Activated CD4-positive, alpha-beta memory T cell treated with anti-CD3 and anti-CD28 coated beads for 36 hours (primary cell): ENCODE measurements at regions not wholly inside any gene's neighbourhood (a gene's known extent, or its start where the extent isn't known, plus 50 kb on each side); places are given as distances from the start of the nearest gene placed in this dataset.

Source experiments
- CTCF ChIA-PET: fragments of 350-600 bp; sonication (Branson Sonifier 250); formaldehyde crosslinking; loops from one replicate; lab custom pipeline; 2021; ENCODE audit warnings: antibody characterized with exemption, inconsistent platforms; lab: Charles Lee
- POLR2A ChIA-PET: fragments of 350-600 bp; sonication (Branson Sonifier 250); formaldehyde crosslinking; loops from one replicate; lab custom pipeline; 2021; ENCODE audit warnings: antibody characterized with exemption; lab: Charles Lee
- DNase-seq: peaks from one replicate; pipeline ENCODE4 v3.0.0-alpha.2; 2020
- H3K27ac Mint-ChIP-seq: one replicate; pipeline ENCODE4 v1.8.0; 2021; ENCODE audit warnings: mixed read lengths
- H3K27me3 Mint-ChIP-seq: one replicate; pipeline ENCODE4 v1.8.0; 2021; ENCODE audit warnings: mixed read lengths
- H3K36me3 Mint-ChIP-seq: one replicate; pipeline ENCODE4 v1.8.0; 2021; ENCODE audit warnings: mixed read lengths
- H3K4me1 Mint-ChIP-seq: one replicate; pipeline ENCODE4 v1.8.0; 2021; ENCODE audit warnings: low read depth, mixed read lengths
- H3K4me3 Mint-ChIP-seq: one replicate; pipeline ENCODE4 v1.8.0; 2021; ENCODE audit warnings: mild to moderate bottlenecking, mixed read lengths
- H3K9me3 Mint-ChIP-seq: one replicate; pipeline ENCODE4 v1.8.0; 2021; ENCODE audit warnings: mixed read lengths
- intact Hi-C: fragments of 100-400 bp; cut with micrococcal nuclease; formaldehyde crosslinking; loops from one replicate; pipeline ENCODE4 v1.15.1; 2023

- ChIA-PET CTCF (no interaction called here), POLR2A (no interaction called here)
- no peaks in the 10 kb centered on the region for H3K27me3 Mint-ChIP-seq
- H3K36me3 Mint-ChIP-seq, result no peaks in the 10 kb centered on the region
- peaks cover 8% of the 10 kb centered on the region for H3K9me3 Mint-ChIP-seq
- H3K27ac Mint-ChIP-seq, result no peak overlapping the region
- DNase-seq, result no peak
- intact Hi-C loops, result no loop called here
- no peaks in the 10 kb centered on the region for H3K4me1 Mint-ChIP-seq
- no peak overlapping the region for H3K4me3 Mint-ChIP-seq
Observed at GRCh38 chr4:33226133-33226532, 2506.0 kb downstream of the PCDH7 start.

GRCh38 chr4:33226783-33227182 lies 2506.6 kb downstream of the PCDH7 start:
- intact Hi-C loops, result no loop called here
- ChIA-PET CTCF (no interaction called here), POLR2A (no interaction called here)
- H3K36me3 Mint-ChIP-seq, result no peaks in the 10 kb centered on the region
- H3K27me3 Mint-ChIP-seq, result no peaks in the 10 kb centered on the region
- peaks cover 5% of the 10 kb centered on the region for H3K9me3 Mint-ChIP-seq
- no peak overlapping the region for H3K27ac Mint-ChIP-seq
- no peak for DNase-seq
- H3K4me3 Mint-ChIP-seq, result no peak overlapping the region
- no peaks in the 10 kb centered on the region for H3K4me1 Mint-ChIP-seq

GRCh38 chr4:33255094-33255493 lies 2534.9 kb downstream of the PCDH7 start:
- POLR2A ChIA-PET, result no interaction called here
- CTCF ChIA-PET, result no interaction called here
- Mint-ChIP-seq H3K9me3 (peaks cover 13% of the 10 kb centered on the region), H3K27me3 (no peaks in the 10 kb centered on the region), H3K4me1 (no peaks in the 10 kb centered on the region), H3K36me3 (no peaks in the 10 kb centered on the region), H3K4me3 (no peak overlapping the region), H3K27ac (no peak overlapping the region)
- no peak for DNase-seq
- intact Hi-C loops, result no loop called here

GRCh38 chr4:33255507-33255906 lies 2535.3 kb downstream of the PCDH7 start:
- H3K27me3 Mint-ChIP-seq, result no peaks in the 10 kb centered on the region
- no peak overlapping the region for H3K27ac Mint-ChIP-seq
- no peaks in the 10 kb centered on the region for H3K36me3 Mint-ChIP-seq
- ChIA-PET CTCF (no interaction called here), POLR2A (no interaction called here)
- H3K4me1 Mint-ChIP-seq, result no peaks in the 10 kb centered on the region
- no peak overlapping the region for H3K4me3 Mint-ChIP-seq
- peaks cover 11% of the 10 kb centered on the region for H3K9me3 Mint-ChIP-seq
- no peak for DNase-seq
- intact Hi-C loops, result no loop called here

GRCh38 chr4:33262824-33263223 lies 2542.7 kb downstream of the PCDH7 start:
- H3K27ac Mint-ChIP-seq, result no peak overlapping the region

GRCh38 chr4:33268776-33269175 lies 2548.6 kb downstream of the PCDH7 start:
- no peaks in the 10 kb centered on the region for H3K27me3 Mint-ChIP-seq
- no peak overlapping the region for H3K4me3 Mint-ChIP-seq
- intact Hi-C loops, result no loop called here
- H3K27ac Mint-ChIP-seq, result no peak overlapping the region
- DNase-seq, result no peak
- no peaks in the 10 kb centered on the region for H3K36me3 Mint-ChIP-seq
- H3K9me3 Mint-ChIP-seq, result peaks cover 10% of the 10 kb centered on the region
- ChIA-PET POLR2A (no interaction called here), CTCF (no interaction called here)
- no peaks in the 10 kb centered on the region for H3K4me1 Mint-ChIP-seq

More at GRCh38 chr4:33262824-33263223, 2542.7 kb downstream of the PCDH7 start:
- Mint-ChIP-seq H3K36me3 (no peaks in the 10 kb centered on the region), H3K4me1 (no peaks in the 10 kb centered on the region), H3K9me3 (peaks cover 10% of the 10 kb centered on the region), H3K27me3 (no peaks in the 10 kb centered on the region), H3K4me3 (no peak overlapping the region)
- CTCF ChIA-PET, result no interaction called here
- no peak for DNase-seq
- intact Hi-C loops, result no loop called here
- POLR2A ChIA-PET, result no interaction called here

- POLR2A ChIA-PET, result no interaction called here
- H3K9me3 Mint-ChIP-seq, result peaks cover 10% of the 10 kb centered on the region
- CTCF ChIA-PET, result no interaction called here
Observed at GRCh38 chr4:33270403-33270802, 2550.2 kb downstream of the PCDH7 start.

GRCh38 chr4:33272722-33273121 lies 2552.6 kb downstream of the PCDH7 start:
- ChIA-PET POLR2A (no interaction called here), CTCF (no interaction called here)
- Mint-ChIP-seq H3K4me3 (no peak overlapping the region), H3K36me3 (no peaks in the 10 kb centered on the region), H3K4me1 (no peaks in the 10 kb centered on the region), H3K27ac (no peak overlapping the region), H3K27me3 (no peaks in the 10 kb centered on the region), H3K9me3 (peaks cover 12% of the 10 kb centered on the region)
- no peak for DNase-seq
- intact Hi-C loops, result no loop called here

More at GRCh38 chr4:33270403-33270802, 2550.2 kb downstream of the PCDH7 start:
- Mint-ChIP-seq H3K36me3 (no peaks in the 10 kb centered on the region), H3K4me1 (no peaks in the 10 kb centered on the region), H3K27ac (no peak overlapping the region), H3K4me3 (no peak overlapping the region), H3K27me3 (no peaks in the 10 kb centered on the region)
- DNase-seq, result no peak
- intact Hi-C loops, result no loop called here

- Mint-ChIP-seq H3K4me1 (no peaks in the 10 kb centered on the region), H3K4me3 (no peak overlapping the region), H3K27me3 (no peaks in the 10 kb centered on the region), H3K36me3 (no peaks in the 10 kb centered on the region), H3K27ac (no peak overlapping the region), H3K9me3 (peaks cover 14% of the 10 kb centered on the region)
- DNase-seq, result no peak
- CTCF ChIA-PET, result no interaction called here
- intact Hi-C loops, result no loop called here
- POLR2A ChIA-PET, result no interaction called here
Observed at GRCh38 chr4:33283818-33284217, 2563.6 kb downstream of the PCDH7 start.

GRCh38 chr4:33296876-33297455 lies 2576.8 kb downstream of the PCDH7 start:
- Mint-ChIP-seq H3K27ac (no peak overlapping the region), H3K36me3 (no peaks in the 10 kb centered on the region), H3K9me3 (peaks cover 5% of the 10 kb centered on the region), H3K27me3 (no peaks in the 10 kb centered on the region), H3K4me1 (no peaks in the 10 kb centered on the region), H3K4me3 (no peak overlapping the region)
- ChIA-PET CTCF (no interaction called here), POLR2A (no interaction called here)
- intact Hi-C loops, result no loop called here
- no peak for DNase-seq

GRCh38 chr4:33302321-33302720 lies 2582.2 kb downstream of the PCDH7 start:
- Mint-ChIP-seq H3K4me3 (no peak overlapping the region), H3K9me3 (peaks cover 14% of the 10 kb centered on the region), H3K27me3 (no peaks in the 10 kb centered on the region), H3K4me1 (no peaks in the 10 kb centered on the region), H3K36me3 (no peaks in the 10 kb centered on the region), H3K27ac (no peak overlapping the region)
- POLR2A ChIA-PET, result no interaction called here
- DNase-seq, result no peak
- intact Hi-C loops, result no loop called here
- CTCF ChIA-PET, result no interaction called here

- Mint-ChIP-seq H3K9me3 (peaks cover 14% of the 10 kb centered on the region), H3K27me3 (no peaks in the 10 kb centered on the region), H3K4me3 (no peak overlapping the region), H3K36me3 (no peaks in the 10 kb centered on the region), H3K4me1 (no peaks in the 10 kb centered on the region), H3K27ac (no peak overlapping the region)
- POLR2A ChIA-PET, result no interaction called here
- DNase-seq, result no peak
- CTCF ChIA-PET, result no interaction called here
- intact Hi-C loops, result no loop called here
Observed at GRCh38 chr4:33306131-33306530, 2586.0 kb downstream of the PCDH7 start.

GRCh38 chr4:33316033-33316432 lies 2595.9 kb downstream of the PCDH7 start:
- H3K27me3 Mint-ChIP-seq, result no peaks in the 10 kb centered on the region
- no peak overlapping the region for H3K4me3 Mint-ChIP-seq
- no peaks in the 10 kb centered on the region for H3K4me1 Mint-ChIP-seq
- no peak overlapping the region for H3K27ac Mint-ChIP-seq
- intact Hi-C loops, result no loop called here
- no peaks in the 10 kb centered on the region for H3K36me3 Mint-ChIP-seq
- peaks cover 13% of the 10 kb centered on the region for H3K9me3 Mint-ChIP-seq
- DNase-seq, result no peak
- ChIA-PET CTCF (no interaction called here), POLR2A (no interaction called here)
